Raji (cell line): ENCODE measurements at regions not wholly inside any gene's neighbourhood (a gene's known extent, or its start where the extent isn't known, plus 50 kb on each side); places are given as distances from the start of the nearest gene placed in this dataset.

Source experiments
- POLR2A ChIP-seq: IDR thresholded peaks from 2 replicates; pipeline ENCODE4 v1.6.1; 2011; ENCODE audit warnings: low read depth, low read length, control low read depth; ENCODE audit not compliant: insufficient read depth

GRCh38 chr14:22268875-22269274 lies 320.1 kb downstream of the DAD1 start:
- no peak for TF ChIP-seq POLR2A

GRCh38 chr14:22266683-22267082 lies 322.3 kb downstream of the DAD1 start:
- TF ChIP-seq POLR2A = no peak

- no peak for TF ChIP-seq POLR2A
These were observed 322.9 kb downstream of the DAD1 start for GRCh38 chr14:22266142-22266442.

- TF ChIP-seq POLR2A = no peak
These were observed 323.5 kb downstream of the DAD1 start for GRCh38 chr14:22265319-22266141.

GRCh38 chr14:22264759-22265158 lies 324.3 kb downstream of the DAD1 start:
- no peak for TF ChIP-seq POLR2A

- no peak for TF ChIP-seq POLR2A
These were observed 325.1 kb downstream of the DAD1 start for GRCh38 chr14:22263961-22264360.

- no peak for TF ChIP-seq POLR2A
These were observed 326.1 kb downstream of the DAD1 start for GRCh38 chr14:22262881-22263280.

GRCh38 chr14:22255017-22255950 lies 333.7 kb downstream of the DAD1 start:
- no peak for TF ChIP-seq POLR2A

- TF ChIP-seq POLR2A = no peak
These were observed 336.3 kb downstream of the DAD1 start for GRCh38 chr14:22252686-22253085.

- no peak for TF ChIP-seq POLR2A
These were observed 337.9 kb downstream of the DAD1 start for GRCh38 chr14:22251090-22251489.

GRCh38 chr14:22249770-22250169 lies 339.3 kb downstream of the DAD1 start:
- no peak for TF ChIP-seq POLR2A

GRCh38 chr14:22243971-22244581 lies 344.9 kb downstream of the DAD1 start:
- TF ChIP-seq POLR2A = no peak

GRCh38 chr14:22233377-22233776 lies 355.6 kb downstream of the DAD1 start:
- no peak for TF ChIP-seq POLR2A

GRCh38 chr14:22232933-22233332 lies 356.1 kb downstream of the DAD1 start:
- TF ChIP-seq POLR2A = no peak

GRCh38 chr14:22232486-22232885 lies 356.5 kb downstream of the DAD1 start:
- no peak for TF ChIP-seq POLR2A

- TF ChIP-seq POLR2A = no peak
These were observed 358.0 kb downstream of the DAD1 start for GRCh38 chr14:22231018-22231417.
